ENCODE measurements at regions not wholly inside any gene's neighbourhood (a gene's known extent, or its start where the extent isn't known, plus 50 kb on each side); places are given as distances from the start of the nearest gene placed in this dataset.

GRCh38 chr11:8329336-8329735 lies 65.7 kb upstream of the LMO1 start:
- TF ChIP-seq CTCF (conservative IDR thresholded peaks at IDR 0.05 in 1 of 2, IDR thresholded peaks at IDR 0.05 in 1 of 2; ENCODE audit: extremely low read depth in 1 of 2, insufficient read depth in 1 of 2, low read depth in 1 of 2, low read length in 2 of 2) (no peak), EZH2 (IDR thresholded peaks at IDR 0.05; ENCODE audit: borderline replicate concordance, low read length) (no peak)

Data from mammary epithelial cell (primary cell).